ENCODE measurements at regions not wholly inside any gene's neighbourhood (a gene's known extent, or its start where the extent isn't known, plus 50 kb on each side); places are given as distances from the start of the nearest gene placed in this dataset.

GRCh38 chr17:13160790-13161189 lies 143.0 kb upstream of the ELAC2 start (continued):
- no peak for TF ChIP-seq CTCF (conservative IDR thresholded peaks at IDR 0.05; ENCODE audit: low read depth in 2 of 2)

- ATAC-seq: no peak
- no peak overlapping the region for H2AFZ ChIP-seq
- H3K27ac ChIP-seq (ENCODE audit: low read depth): no peak overlapping the region
- no peak overlapping the region for H3K4me2 ChIP-seq
- no peaks in the 10 kb centered on the region for H3K36me3 ChIP-seq (ENCODE audit: insufficient read depth)
- Mint-ChIP-seq H3K27me3 (ENCODE audit: insufficient read depth, low read depth, poor library complexity) (no peaks in the 10 kb centered on the region), H3K9me3 (0 out of 3 replicates have a peak, but pooled peaks cover 8% of the 10 kb centered on the region), H3K36me3 (ENCODE audit: low read depth) (no peaks in the 10 kb centered on the region), H3K4me1 (no peaks in the 10 kb centered on the region), H3K4me3 (no peak overlapping the region), H3K27ac (no peak overlapping the region)
- H3K9me2 ChIP-seq (ENCODE audit: insufficient read depth): peaks cover 17% of the 10 kb centered on the region
- no peak overlapping the region for H3K4me3 ChIP-seq
- no peaks in the 10 kb centered on the region for H3K79me2 ChIP-seq (replicated peaks; ENCODE audit: insufficient read depth)
- H3K27me3 ChIP-seq (ENCODE audit: insufficient read depth): no peaks in the 10 kb centered on the region
- no peaks in the 10 kb centered on the region for H3K4me1 ChIP-seq (ENCODE audit: insufficient read depth)
- no peaks in the 10 kb centered on the region for H4K20me1 ChIP-seq (replicated peaks; ENCODE audit: insufficient read depth)
- H3F3A ChIP-seq (replicated peaks; ENCODE audit: low read depth): no peaks in the 10 kb centered on the region
- no peak for DNase-seq (ENCODE audit: low spot score)
- TF ChIP-seq ETS1 (IDR thresholded peaks at IDR 0.05) (no peak), POLR2AphosphoS5 (IDR thresholded peaks at IDR 0.05; ENCODE audit: low read depth) (no peak), ZNF114 (CRISPR knock-in tag; IDR thresholded peaks at IDR 0.05) (no peak), CTCF (conservative IDR thresholded peaks at IDR 0.05; ENCODE audit: low read depth in 2 of 2) (no peak), ZNF462 (CRISPR knock-in tag; IDR thresholded peaks at IDR 0.05) (no peak), JUNB (IDR thresholded peaks at IDR 0.05; ENCODE audit: unreplicated experiment) (no peak), CREB1 (CRISPR knock-in tag; IDR thresholded peaks at IDR 0.05; ENCODE audit: low read depth) (no peak), STAT1 (IDR thresholded peaks at IDR 0.05; ENCODE audit: unreplicated experiment) (no peak), REST (IDR thresholded peaks at IDR 0.05; ENCODE audit: unreplicated experiment) (no peak), EZH2 (IDR thresholded peaks at IDR 0.05; ENCODE audit: low read depth, unreplicated experiment) (no peak), EZH2phosphoT487 (IDR thresholded peaks at IDR 0.05; ENCODE audit: unreplicated experiment) (no peak)
Observed at GRCh38 chr17:13160296-13160695, 142.5 kb upstream of the ELAC2 start.
